Uterus (tissue), 2 donors: ENCODE measurements at regions not wholly inside any gene's neighbourhood (a gene's known extent, or its start where the extent isn't known, plus 50 kb on each side); places are given as distances from the start of the nearest gene placed in this dataset.

Experiments
- CTCF ChIP-seq, 4 experiments: fragments of 200-600 bp in 2 of 4; fragments of 450-650 bp in 2 of 4; sonication (generic) in 2 of 4; IDR thresholded peaks; one replicate each; pipeline ENCODE4 v1.5.1; 2016 to 2019; ENCODE audit warnings: antibody characterized with exemption in 4 of 4, mild to moderate bottlenecking in 2 of 4, moderate library complexity in 1 of 4
- POLR2A ChIP-seq, 2 donors: fragments of 450-650 bp; IDR thresholded peaks; one replicate each; pipeline ENCODE4 v1.6.1; 2016; ENCODE audit warnings: antibody characterized with exemption in 2 of 2, mild to moderate bottlenecking in 1 of 2, moderate library complexity in 1 of 2

GRCh38 chr6:66153247-66153646 lies 446.2 kb upstream of the EYS start:
- TF ChIP-seq CTCF (IDR thresholded peaks at IDR 0.05) = no peak
- TF ChIP-seq POLR2A (IDR thresholded peaks at IDR 0.05) = no peak
